AG09319 (cell line): ENCODE measurements at regions not wholly inside any gene's neighbourhood (a gene's known extent, or its start where the extent isn't known, plus 50 kb on each side); places are given as distances from the start of the nearest gene placed in this dataset.

Experiments
- DNase-seq: peaks from one replicate; pipeline ENCODE4 v3.0.0-alpha.2; 2010; ENCODE audit warnings: low read depth; ENCODE audit errors: extremely low read depth
- CTCF ChIP-seq: IDR thresholded peaks from 2 replicates; pipeline ENCODE4 v1.5.1; 2011; ENCODE audit warnings: low read depth, mild to moderate bottlenecking, inconsistent platforms, low read length, moderate library complexity

GRCh38 chr4:148828291-148828690 is 386.1 kb upstream of the NR3C2 start:
- DNase-seq = no peak
- TF ChIP-seq CTCF = no peak

GRCh38 chr4:148827781-148828180 is 385.6 kb upstream of the NR3C2 start:
- DNase-seq = no peak
- TF ChIP-seq CTCF = no peak

GRCh38 chr4:148823419-148823769 is 381.2 kb upstream of the NR3C2 start:
- DNase-seq = no peak
- TF ChIP-seq CTCF = no peak

- no peak for DNase-seq
- TF ChIP-seq CTCF = no peak
Observed at GRCh38 chr4:148822572-148823418, 380.6 kb upstream of the NR3C2 start.

GRCh38 chr4:148814030-148814429 is 371.8 kb upstream of the NR3C2 start:
- TF ChIP-seq CTCF = no peak
- DNase-seq = no peak

- no peak for TF ChIP-seq CTCF
- no peak for DNase-seq
Observed at GRCh38 chr4:148813289-148813688, 371.1 kb upstream of the NR3C2 start.

GRCh38 chr4:148812101-148812500 is 369.9 kb upstream of the NR3C2 start:
- TF ChIP-seq CTCF = no peak

More at GRCh38 chr4:148812101-148812500, 369.9 kb upstream of the NR3C2 start:
- no peak for DNase-seq
